ENCODE measurements at regions not wholly inside any gene's neighbourhood (a gene's known extent, or its start where the extent isn't known, plus 50 kb on each side); places are given as distances from the start of the nearest gene placed in this dataset.

GRCh38 chr16:82252582-82252981, 82.6 kb upstream of the MPHOSPH6 start:
- peaks cover 46 to 49% (median 47%) of the 10 kb centered on the region in 3 donors for H3K27me3 Mint-ChIP-seq
- peaks cover 0 to 2% (median 0%) of the 10 kb centered on the region in 7 donors for H3K9me3 Mint-ChIP-seq
- no peak for ATAC-seq (ENCODE audit: low read depth in 2 of 2)
- no peak overlapping the region for H3K27ac Mint-ChIP-seq
- H3K4me3 Mint-ChIP-seq: no peak overlapping the region
- no peaks in the 10 kb centered on the region for H3K4me1 Mint-ChIP-seq
- no peak for DNase-seq
- no peaks in the 10 kb centered on the region for H3K36me3 Mint-ChIP-seq

DNA sequence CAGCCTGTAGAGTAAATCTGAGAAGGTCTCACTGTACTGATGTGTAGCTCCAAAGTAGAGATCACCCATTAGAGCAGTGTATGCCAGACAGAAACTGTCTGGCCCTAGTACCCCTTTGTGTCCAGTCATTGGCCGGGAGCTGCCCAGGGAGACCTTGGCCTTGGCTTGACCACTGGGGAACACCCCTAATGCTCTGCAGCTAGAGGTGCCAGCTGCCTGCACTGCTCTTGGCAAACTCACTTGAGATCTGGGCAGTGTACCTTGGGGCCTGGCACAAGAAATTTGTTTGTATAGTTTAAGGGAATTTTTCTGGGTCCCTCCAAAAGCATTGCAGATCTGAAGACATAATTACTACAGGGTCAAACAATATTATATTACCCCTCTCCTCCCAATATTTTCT, 78.7 kb upstream of the MPHOSPH6 start:
- peaks cover 32 to 38% (median 32%) of the 10 kb centered on the region in 3 donors for H3K27me3 Mint-ChIP-seq
- ATAC-seq (ENCODE audit: low read depth in 2 of 2) (no peak), DNase-seq (no peak)
- H3K4me1 Mint-ChIP-seq: no peaks in the 10 kb centered on the region
- H3K27ac Mint-ChIP-seq: no peak overlapping the region
- H3K9me3 Mint-ChIP-seq: peaks cover 6 to 12% (median 9%) of the 10 kb centered on the region in 7 donors
- H3K36me3 Mint-ChIP-seq: peaks cover 0 to 8% of the 10 kb centered on the region in 2 donors
- no peak overlapping the region for H3K4me3 Mint-ChIP-seq

- ATAC-seq (ENCODE audit: low read depth in 2 of 2) (no peak), DNase-seq (no peak)
- Mint-ChIP-seq H3K4me1 (no peaks in the 10 kb centered on the region), H3K4me3 (no peak overlapping the region), H3K27me3 (peaks cover 30 to 40% (median 35%) of the 10 kb centered on the region in 3 donors), H3K27ac (no peak overlapping the region), H3K36me3 (peaks cover 0 to 13% of the 10 kb centered on the region in 2 donors), H3K9me3 (peaks cover 6 to 17% (median 11%) of the 10 kb centered on the region in 7 donors)
Measured at GRCh38 chr16:82248012-82248656, 78.1 kb upstream of the MPHOSPH6 start.

DNA sequence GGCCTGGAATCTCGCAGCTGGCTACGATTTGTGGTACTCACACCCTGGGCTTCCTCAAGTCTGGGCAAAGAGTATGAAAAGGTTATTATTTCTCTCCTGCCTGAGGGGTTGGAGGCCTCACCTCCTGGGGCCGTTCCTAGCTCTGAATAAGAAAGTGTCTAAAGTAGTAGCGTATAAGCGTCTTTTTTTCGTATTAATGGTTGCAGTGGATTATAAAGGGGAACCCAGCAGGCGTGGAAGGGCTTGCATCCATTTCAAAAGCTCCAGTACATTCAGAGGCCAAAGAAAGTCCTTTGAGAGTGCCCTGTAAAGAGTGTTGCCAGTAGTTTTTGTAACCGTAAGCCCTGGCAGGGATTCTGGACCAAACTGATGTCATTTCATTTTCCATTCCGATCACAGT, 72.2 kb upstream of the MPHOSPH6 start:
- Mint-ChIP-seq H3K27ac (no peak overlapping the region), H3K4me1 (no peaks in the 10 kb centered on the region), H3K36me3 (peaks cover 0 to 13% of the 10 kb centered on the region in 2 donors), H3K4me3 (no peak overlapping the region), H3K9me3 (peaks cover 10 to 25% (median 14%) of the 10 kb centered on the region in 7 donors), H3K27me3 (peaks cover 9 to 53% (median 20%) of the 10 kb centered on the region in 3 donors)
- ATAC-seq (ENCODE audit: low read depth in 2 of 2): no peak
- DNase-seq: no peak

- ATAC-seq (ENCODE audit: low read depth in 2 of 2): no peak
Measured at GRCh38 chr16:82241469-82242052, 71.5 kb upstream of the MPHOSPH6 start.

GRCh38 chr16:82240111-82240510, 70.1 kb upstream of the MPHOSPH6 start:
- no peak overlapping the region for H3K27ac Mint-ChIP-seq
- H3K36me3 Mint-ChIP-seq: peaks cover 0 to 13% of the 10 kb centered on the region in 2 donors

More at GRCh38 chr16:82241469-82242052, 71.5 kb upstream of the MPHOSPH6 start:
- Mint-ChIP-seq H3K9me3 (peaks cover 10 to 25% (median 14%) of the 10 kb centered on the region in 7 donors), H3K36me3 (peaks cover 0 to 13% of the 10 kb centered on the region in 2 donors), H3K27me3 (peaks cover 13 to 55% (median 26%) of the 10 kb centered on the region in 3 donors), H3K4me1 (no peaks in the 10 kb centered on the region), H3K27ac (no peak overlapping the region), H3K4me3 (no peak overlapping the region)
- no peak for DNase-seq

GRCh38 chr16:82236875-82237274, 66.9 kb upstream of the MPHOSPH6 start:
- Mint-ChIP-seq H3K9me3 (peaks cover 0 to under 1% (median 0%) of the 10 kb centered on the region in 7 donors), H3K4me3 (no peak overlapping the region), H3K4me1 (no peaks in the 10 kb centered on the region), H3K36me3 (no peaks in the 10 kb centered on the region), H3K27me3 (peaks cover 20 to 52% (median 25%) of the 10 kb centered on the region in 3 donors), H3K27ac (no peak overlapping the region)
- ATAC-seq (ENCODE audit: low read depth in 2 of 2) (no peak), DNase-seq (no peak)

More at GRCh38 chr16:82240111-82240510, 70.1 kb upstream of the MPHOSPH6 start:
- peaks cover 19 to 67% (median 33%) of the 10 kb centered on the region in 3 donors for H3K27me3 Mint-ChIP-seq
- no peaks in the 10 kb centered on the region for H3K4me1 Mint-ChIP-seq
- no peak overlapping the region for H3K4me3 Mint-ChIP-seq
- ATAC-seq (ENCODE audit: low read depth in 2 of 2) (no peak), DNase-seq (no peak)
- H3K9me3 Mint-ChIP-seq: peaks cover 10 to 25% (median 14%) of the 10 kb centered on the region in 7 donors

GRCh38 chr16:82236415-82236814, 66.4 kb upstream of the MPHOSPH6 start:
- Mint-ChIP-seq H3K27me3 (peaks cover 20 to 47% (median 25%) of the 10 kb centered on the region in 3 donors), H3K9me3 (no peaks in the 10 kb centered on the region), H3K4me1 (no peaks in the 10 kb centered on the region), H3K27ac (no peak overlapping the region), H3K36me3 (no peaks in the 10 kb centered on the region), H3K4me3 (no peak overlapping the region)
- ATAC-seq (ENCODE audit: low read depth in 2 of 2) (no peak), DNase-seq (no peak)

DNA sequence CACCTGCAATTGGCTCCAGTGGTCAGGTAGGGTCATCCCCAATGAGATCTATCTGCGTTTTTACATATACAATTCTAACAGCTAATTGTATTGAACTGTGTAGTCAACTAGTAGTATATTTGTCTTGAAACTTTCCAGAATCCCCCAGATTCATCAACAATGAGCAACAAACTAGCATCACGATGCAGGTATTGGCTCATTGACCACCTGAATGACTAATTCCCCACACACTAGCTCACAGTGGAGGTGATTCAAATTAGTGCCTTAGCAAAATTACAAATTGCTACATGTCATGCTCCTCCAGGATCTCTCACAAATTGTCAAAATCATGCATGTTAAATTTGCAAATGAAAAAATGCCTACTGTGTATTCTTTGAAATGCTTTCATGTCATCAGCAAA, 62.8 kb upstream of the MPHOSPH6 start:
- H3K36me3 Mint-ChIP-seq: no peaks in the 10 kb centered on the region
- no peak overlapping the region for H3K27ac Mint-ChIP-seq
- no peaks in the 10 kb centered on the region for H3K4me1 Mint-ChIP-seq
- DNase-seq (no peak), ATAC-seq (ENCODE audit: low read depth in 2 of 2) (no peak)
- no peaks in the 10 kb centered on the region for H3K9me3 Mint-ChIP-seq
- H3K4me3 Mint-ChIP-seq: no peak overlapping the region
- peaks cover 31 to 48% (median 34%) of the 10 kb centered on the region in 3 donors for H3K27me3 Mint-ChIP-seq

DNA sequence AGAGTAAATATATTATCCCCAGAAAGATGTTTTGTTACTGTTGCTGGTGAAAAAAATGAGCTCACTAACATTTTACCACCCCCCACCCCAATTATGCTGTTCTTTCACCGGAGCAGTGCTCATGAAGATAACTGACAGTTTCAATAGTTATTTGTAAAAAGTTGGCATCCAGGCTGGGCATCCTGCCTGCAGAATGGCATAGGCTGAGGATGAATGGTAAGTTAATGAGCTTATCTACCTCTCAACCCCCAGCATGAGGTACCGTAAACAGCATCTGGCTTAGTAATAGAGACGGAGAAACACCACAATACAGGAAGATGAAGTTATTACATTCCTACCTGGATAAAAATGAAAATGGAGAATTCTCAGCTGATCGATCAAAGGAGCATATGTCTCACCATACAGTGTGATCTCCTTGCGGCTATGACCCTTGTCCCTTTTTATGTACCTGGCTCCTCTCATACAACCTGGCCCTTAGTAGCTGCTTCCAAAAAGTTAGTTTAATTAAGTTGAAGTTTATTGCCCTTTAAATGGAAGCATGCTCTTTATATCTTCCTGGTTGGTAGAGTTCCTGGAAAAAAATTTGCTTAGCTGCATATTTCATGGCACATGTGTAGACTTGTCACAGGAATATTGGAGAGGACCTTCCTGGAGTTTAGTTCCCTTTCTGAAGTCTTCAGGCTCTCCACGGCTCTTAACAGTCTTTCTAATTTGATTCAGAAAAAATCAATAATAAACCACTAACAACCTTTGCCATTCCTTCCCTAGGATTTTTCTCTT, 61.2 kb upstream of the MPHOSPH6 start:
- no peak overlapping the region for H3K27ac Mint-ChIP-seq
- no peaks in the 10 kb centered on the region for H3K4me1 Mint-ChIP-seq
- no peak for ATAC-seq (ENCODE audit: low read depth in 2 of 2)

DNA sequence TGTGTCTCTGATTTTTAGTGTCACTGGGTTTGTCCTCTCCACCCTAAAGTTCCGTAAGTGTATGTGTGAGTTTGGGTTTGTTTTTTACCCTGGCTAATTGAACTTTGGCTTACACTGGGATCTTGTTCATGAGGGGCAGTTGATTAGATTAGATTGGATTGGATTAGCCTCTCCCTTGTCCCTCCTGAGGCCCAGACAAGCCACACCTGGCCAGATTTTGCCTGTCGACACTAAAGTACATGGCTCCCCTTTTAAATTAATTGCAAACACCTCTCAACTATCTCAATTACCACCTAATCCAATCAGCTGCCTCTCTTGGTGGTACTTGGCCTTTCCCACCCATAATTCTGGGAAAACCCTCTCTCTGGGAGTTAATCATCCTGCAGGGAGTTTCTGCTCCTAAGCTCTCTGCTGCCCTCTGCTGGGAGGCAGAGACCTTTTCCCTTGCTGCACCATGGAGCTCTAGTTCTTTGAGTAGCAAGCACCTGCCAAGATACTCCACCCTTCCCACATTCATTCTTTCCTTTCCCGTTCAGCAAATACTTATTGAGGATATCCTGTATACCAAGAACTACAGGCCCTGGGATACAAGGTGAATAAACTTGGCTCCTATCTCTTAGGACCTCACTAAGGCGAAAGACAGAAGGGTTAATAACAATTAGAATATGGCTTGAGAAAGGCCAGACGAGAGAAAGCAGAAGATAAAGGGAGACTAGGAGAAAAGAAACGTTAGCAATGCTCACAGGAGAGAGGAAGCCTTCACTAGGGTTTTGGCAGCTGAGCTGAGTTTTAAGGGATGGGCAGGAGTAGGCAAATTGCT, 60.0 kb upstream of the MPHOSPH6 start:
- no peaks in the 10 kb centered on the region for H3K9me3 Mint-ChIP-seq
- peak overlapping the region in 1 of 6 donors; percentile 21 for H3K27ac Mint-ChIP-seq
- H3K27me3 Mint-ChIP-seq: peaks cover 37 to 41% (median 40%) of the 10 kb centered on the region in 3 donors
- no peak for ATAC-seq (ENCODE audit: low read depth in 2 of 2)
- peak; percentile 28 for DNase-seq
- H3K4me3 Mint-ChIP-seq: no peak overlapping the region
- no peaks in the 10 kb centered on the region for H3K36me3 Mint-ChIP-seq
- H3K4me1 Mint-ChIP-seq: no peaks in the 10 kb centered on the region

More for the DNA sequence above, 61.2 kb upstream of the MPHOSPH6 start:
- no peak for DNase-seq
- peaks cover 36 to 50% (median 40%) of the 10 kb centered on the region in 3 donors for H3K27me3 Mint-ChIP-seq
- no peaks in the 10 kb centered on the region for H3K36me3 Mint-ChIP-seq
- H3K9me3 Mint-ChIP-seq: no peaks in the 10 kb centered on the region
- peak overlapping the region in 1 of 8 donors; percentile 59 for H3K4me3 Mint-ChIP-seq

DNA sequence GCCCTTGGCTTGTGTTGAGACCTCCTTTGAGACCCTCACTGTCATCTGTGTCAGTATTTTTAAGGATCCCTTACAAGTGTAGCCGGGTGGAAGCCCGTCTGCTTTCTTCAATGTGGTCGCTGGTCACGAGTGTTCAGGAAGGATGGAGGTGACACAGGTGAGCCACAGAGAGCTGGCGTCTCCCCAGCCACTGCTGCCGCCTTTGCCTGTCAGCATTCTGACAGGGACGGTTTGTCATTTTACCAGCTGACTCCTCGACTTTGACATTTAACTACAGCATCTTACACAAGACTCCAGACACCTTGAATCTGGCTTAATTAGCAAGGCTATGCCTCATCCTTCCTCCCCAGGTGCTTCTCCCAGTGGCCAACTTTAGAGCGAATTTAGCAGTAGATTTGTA, 56.3 kb upstream of the MPHOSPH6 start:
- Mint-ChIP-seq H3K36me3 (no peaks in the 10 kb centered on the region), H3K4me1 (no peaks in the 10 kb centered on the region), H3K9me3 (peaks cover 0 to 10% (median 0%) of the 10 kb centered on the region in 7 donors), H3K27me3 (peaks cover 39 to 48% (median 41%) of the 10 kb centered on the region in 3 donors), H3K27ac (no peak overlapping the region), H3K4me3 (no peak overlapping the region)
- DNase-seq: no peak
- ATAC-seq (ENCODE audit: low read depth in 2 of 2): no peak

DNA sequence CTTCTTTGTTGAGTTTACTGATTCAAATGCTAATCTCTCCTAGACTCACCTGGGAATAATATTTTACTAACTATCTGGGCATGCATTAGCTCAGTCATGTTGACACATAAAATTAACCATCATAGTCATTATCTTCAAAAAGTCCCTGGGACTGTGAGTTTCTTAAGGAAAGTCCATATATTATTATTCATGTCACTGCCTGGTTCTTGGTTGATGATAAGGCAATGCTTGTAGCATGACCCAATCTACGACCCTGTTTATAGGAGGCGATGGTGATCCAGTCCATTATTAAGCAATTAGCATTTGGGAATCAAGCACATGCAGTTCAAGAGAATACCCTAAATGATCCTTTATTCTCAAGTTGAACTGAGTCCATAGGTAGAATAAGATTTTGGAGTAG, 54.8 kb upstream of the MPHOSPH6 start:
- no peak for ATAC-seq (ENCODE audit: low read depth in 2 of 2)
- H3K9me3 Mint-ChIP-seq: peaks cover 0 to 10% (median 0%) of the 10 kb centered on the region in 7 donors
- H3K4me1 Mint-ChIP-seq: no peaks in the 10 kb centered on the region
- no peak overlapping the region for H3K27ac Mint-ChIP-seq
- H3K27me3 Mint-ChIP-seq: peaks cover 33 to 42% (median 34%) of the 10 kb centered on the region in 3 donors
- no peaks in the 10 kb centered on the region for H3K36me3 Mint-ChIP-seq
- no peak overlapping the region for H3K4me3 Mint-ChIP-seq
- DNase-seq: no peak
